ENCODE measurements at regions not wholly inside any gene's neighbourhood (a gene's known extent, or its start where the extent isn't known, plus 50 kb on each side); places are given as distances from the start of the nearest gene placed in this dataset.

DNA sequence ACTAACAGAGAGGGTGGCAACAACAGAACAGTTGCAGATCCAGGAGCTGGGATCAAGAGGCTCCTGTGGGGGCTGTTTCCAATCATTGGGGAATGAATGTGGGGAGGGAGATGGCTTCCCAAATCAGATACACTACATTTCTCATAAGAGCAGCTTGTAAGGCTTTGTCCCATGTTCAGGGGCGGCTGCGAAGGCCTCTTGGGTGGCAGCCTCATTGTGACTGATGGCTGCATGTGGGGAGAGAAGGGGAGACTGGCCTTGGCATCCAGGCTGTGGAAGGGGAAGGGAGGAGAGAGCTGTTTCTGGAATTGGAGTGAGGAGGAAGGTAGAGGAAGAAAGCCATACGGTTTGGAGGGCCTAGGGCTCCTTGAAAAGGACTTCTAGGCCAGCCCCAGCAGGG lies 326.6 kb upstream of the RGMA start:
- TF ChIP-seq POLR2A (IDR thresholded peaks at IDR 0.05; ENCODE audit: low read depth, low read length) (no peak), POLR2AphosphoS5 (IDR thresholded peaks at IDR 0.05; ENCODE audit: low read depth, low read length) (no peak)
